Activated naive CD4-positive, alpha-beta T cell treated with anti-CD3 and anti-CD28 coated beads, Interleukin-2, amount 10 ng/mL, durations not matched to agents 7 days and 5 days (primary cell): ENCODE measurements at regions not wholly inside any gene's neighbourhood (a gene's known extent, or its start where the extent isn't known, plus 50 kb on each side); places are given as distances from the start of the nearest gene placed in this dataset.
"Not testable (repeated sequence)": the region's sequence is repeated elsewhere in the genome, so short reads cannot be mapped to it uniquely, and the experiment has no call there.

Source experiments
- CTCF ChIA-PET: fragments of 350-600 bp; sonication (Branson Sonifier 250); formaldehyde crosslinking; loops from one replicate; lab custom pipeline; 2021; ENCODE audit warnings: antibody characterized with exemption; lab: Charles Lee
- DNase-seq: peaks from one replicate; pipeline ENCODE4 v3.0.0-alpha.2; 2020
- H3K27ac Mint-ChIP-seq: one replicate; pipeline ENCODE4 v1.8.0; 2021; ENCODE audit warnings: mild to moderate bottlenecking, moderate library complexity, mixed read lengths
- H3K27me3 Mint-ChIP-seq: one replicate; pipeline ENCODE4 v1.8.0; 2021; ENCODE audit warnings: mild to moderate bottlenecking, mixed read lengths
- H3K36me3 Mint-ChIP-seq: one replicate; pipeline ENCODE4 v1.8.0; 2021; ENCODE audit warnings: mixed read lengths
- H3K4me1 Mint-ChIP-seq: one replicate; pipeline ENCODE4 v1.8.0; 2021; ENCODE audit warnings: mixed read lengths
- H3K4me3 Mint-ChIP-seq: one replicate; pipeline ENCODE4 v1.8.0; 2021; ENCODE audit warnings: mild to moderate bottlenecking, moderate library complexity, mixed read lengths
- H3K9me3 Mint-ChIP-seq: one replicate; pipeline ENCODE4 v1.8.0; 2021; ENCODE audit warnings: mixed read lengths

GRCh38 chr2:153420394-153420793 lies 58.2 kb downstream of the RPRM start:
- H3K4me1 Mint-ChIP-seq: no peaks in the 10 kb centered on the region
- H3K4me3 Mint-ChIP-seq: no peak overlapping the region
- no peaks in the 10 kb centered on the region for H3K27me3 Mint-ChIP-seq
- no peak overlapping the region for H3K27ac Mint-ChIP-seq
- CTCF ChIA-PET: no interaction called here
- H3K36me3 Mint-ChIP-seq: no peaks in the 10 kb centered on the region
- DNase-seq: no peak
- H3K9me3 Mint-ChIP-seq: no peaks in the 10 kb centered on the region

- Mint-ChIP-seq H3K27me3 (no peaks in the 10 kb centered on the region), H3K4me1 (no peaks in the 10 kb centered on the region), H3K27ac (no peak overlapping the region), H3K9me3 (no peaks in the 10 kb centered on the region), H3K36me3 (no peaks in the 10 kb centered on the region), H3K4me3 (no peak overlapping the region)
- DNase-seq: no peak
- CTCF ChIA-PET: no interaction called here
Measured at GRCh38 chr2:153417077-153417476, 61.5 kb downstream of the RPRM start.

- CTCF ChIA-PET: no interaction called here
- Mint-ChIP-seq H3K36me3 (no peaks in the 10 kb centered on the region), H3K27ac (no peak overlapping the region), H3K4me3 (no peak overlapping the region), H3K27me3 (no peaks in the 10 kb centered on the region), H3K4me1 (no peaks in the 10 kb centered on the region), H3K9me3 (no peaks in the 10 kb centered on the region)
- no peak for DNase-seq
Measured at GRCh38 chr2:153416071-153416470, 62.5 kb downstream of the RPRM start.

- CTCF ChIA-PET: no interaction called here
- no peaks in the 10 kb centered on the region for H3K4me1 Mint-ChIP-seq
- DNase-seq: no peak
- H3K27ac Mint-ChIP-seq: no peak overlapping the region
- no peaks in the 10 kb centered on the region for H3K9me3 Mint-ChIP-seq
- no peaks in the 10 kb centered on the region for H3K27me3 Mint-ChIP-seq
- H3K36me3 Mint-ChIP-seq: no peaks in the 10 kb centered on the region
- no peak overlapping the region for H3K4me3 Mint-ChIP-seq
Measured at GRCh38 chr2:153408710-153409385, 69.7 kb downstream of the RPRM start.

GRCh38 chr2:153405196-153405595 lies 73.4 kb downstream of the RPRM start:
- Mint-ChIP-seq H3K36me3 (no peaks in the 10 kb centered on the region), H3K4me3 (no peak overlapping the region), H3K4me1 (no peaks in the 10 kb centered on the region), H3K9me3 (no peaks in the 10 kb centered on the region), H3K27ac (no peak overlapping the region), H3K27me3 (no peaks in the 10 kb centered on the region)
- no peak for DNase-seq
- CTCF ChIA-PET: no interaction called here

- CTCF ChIA-PET: no interaction called here
- no peak overlapping the region for H3K4me3 Mint-ChIP-seq
- no peaks in the 10 kb centered on the region for H3K9me3 Mint-ChIP-seq
- H3K27ac Mint-ChIP-seq: no peak overlapping the region
- no peaks in the 10 kb centered on the region for H3K36me3 Mint-ChIP-seq
- no peak for DNase-seq
- no peaks in the 10 kb centered on the region for H3K4me1 Mint-ChIP-seq
- no peaks in the 10 kb centered on the region for H3K27me3 Mint-ChIP-seq
Measured at GRCh38 chr2:153404792-153405191, 73.8 kb downstream of the RPRM start.

- Mint-ChIP-seq H3K27ac (no peak overlapping the region), H3K36me3 (no peaks in the 10 kb centered on the region), H3K27me3 (no peaks in the 10 kb centered on the region), H3K9me3 (no peaks in the 10 kb centered on the region), H3K4me1 (no peaks in the 10 kb centered on the region), H3K4me3 (no peak overlapping the region)
- CTCF ChIA-PET: no interaction called here
- DNase-seq: no peak
Measured at GRCh38 chr2:153403940-153404339, 74.6 kb downstream of the RPRM start.

- CTCF ChIA-PET, DNase-seq, H3K36me3 Mint-ChIP-seq, H3K27me3 Mint-ChIP-seq, H3K4me3 Mint-ChIP-seq, H3K4me1 Mint-ChIP-seq, H3K27ac Mint-ChIP-seq, H3K9me3 Mint-ChIP-seq: not testable (repeated sequence)
Measured at GRCh38 chr2:153403352-153403751, 75.2 kb downstream of the RPRM start.

GRCh38 chr2:153394686-153395085 lies 83.9 kb downstream of the RPRM start:
- H3K27ac Mint-ChIP-seq: no peak overlapping the region
- H3K9me3 Mint-ChIP-seq: peaks cover 9% of the 10 kb centered on the region
- no peak for DNase-seq
- no peaks in the 10 kb centered on the region for H3K4me1 Mint-ChIP-seq
- H3K4me3 Mint-ChIP-seq: no peak overlapping the region
- no peaks in the 10 kb centered on the region for H3K27me3 Mint-ChIP-seq
- H3K36me3 Mint-ChIP-seq: no peaks in the 10 kb centered on the region
- CTCF ChIA-PET: no interaction called here

GRCh38 chr2:153394247-153394646 lies 84.3 kb downstream of the RPRM start:
- CTCF ChIA-PET: no interaction called here
- no peak overlapping the region for H3K4me3 Mint-ChIP-seq
- H3K36me3 Mint-ChIP-seq: no peaks in the 10 kb centered on the region
- no peaks in the 10 kb centered on the region for H3K4me1 Mint-ChIP-seq
- DNase-seq: no peak
- no peak overlapping the region for H3K27ac Mint-ChIP-seq
- no peaks in the 10 kb centered on the region for H3K27me3 Mint-ChIP-seq
- H3K9me3 Mint-ChIP-seq: peaks cover 9% of the 10 kb centered on the region

- CTCF ChIA-PET: no interaction called here
- Mint-ChIP-seq H3K9me3 (peaks cover 9% of the 10 kb centered on the region), H3K27me3 (no peaks in the 10 kb centered on the region), H3K36me3 (no peaks in the 10 kb centered on the region), H3K27ac (no peak overlapping the region), H3K4me3 (no peak overlapping the region), H3K4me1 (no peaks in the 10 kb centered on the region)
- no peak for DNase-seq
Measured at GRCh38 chr2:153393518-153393917, 85.0 kb downstream of the RPRM start.

GRCh38 chr2:153391131-153391530 lies 87.4 kb downstream of the RPRM start:
- CTCF ChIA-PET: no interaction called here
- Mint-ChIP-seq H3K4me3 (no peak overlapping the region), H3K9me3 (peaks cover 7% of the 10 kb centered on the region), H3K27me3 (no peaks in the 10 kb centered on the region), H3K4me1 (no peaks in the 10 kb centered on the region), H3K36me3 (no peaks in the 10 kb centered on the region), H3K27ac (no peak overlapping the region)
- no peak for DNase-seq

- no peaks in the 10 kb centered on the region for H3K36me3 Mint-ChIP-seq
- H3K27me3 Mint-ChIP-seq: no peaks in the 10 kb centered on the region
- no peak overlapping the region for H3K27ac Mint-ChIP-seq
- no peak overlapping the region for H3K4me3 Mint-ChIP-seq
- CTCF ChIA-PET: no interaction called here
- DNase-seq: no peak
- H3K4me1 Mint-ChIP-seq: no peaks in the 10 kb centered on the region
- H3K9me3 Mint-ChIP-seq: no peaks in the 10 kb centered on the region
Measured at GRCh38 chr2:153388246-153388645, 90.3 kb downstream of the RPRM start.

- Mint-ChIP-seq H3K27ac (no peak overlapping the region), H3K4me1 (no peaks in the 10 kb centered on the region), H3K27me3 (no peaks in the 10 kb centered on the region), H3K36me3 (no peaks in the 10 kb centered on the region), H3K4me3 (no peak overlapping the region), H3K9me3 (no peaks in the 10 kb centered on the region)
- DNase-seq: no peak
- CTCF ChIA-PET: no interaction called here
Measured at GRCh38 chr2:153387203-153387602, 91.4 kb downstream of the RPRM start.

- Mint-ChIP-seq H3K9me3 (no peaks in the 10 kb centered on the region), H3K27ac (no peak overlapping the region), H3K27me3 (no peaks in the 10 kb centered on the region), H3K4me1 (no peaks in the 10 kb centered on the region), H3K4me3 (no peak overlapping the region), H3K36me3 (no peaks in the 10 kb centered on the region)
- CTCF ChIA-PET: no interaction called here
- no peak for DNase-seq
Measured at GRCh38 chr2:153386481-153386897, 92.1 kb downstream of the RPRM start.
